ENCODE measurements at regions not wholly inside any gene's neighbourhood (a gene's known extent, or its start where the extent isn't known, plus 50 kb on each side); places are given as distances from the start of the nearest gene placed in this dataset.

- TF ChIP-seq, protein P1, sequence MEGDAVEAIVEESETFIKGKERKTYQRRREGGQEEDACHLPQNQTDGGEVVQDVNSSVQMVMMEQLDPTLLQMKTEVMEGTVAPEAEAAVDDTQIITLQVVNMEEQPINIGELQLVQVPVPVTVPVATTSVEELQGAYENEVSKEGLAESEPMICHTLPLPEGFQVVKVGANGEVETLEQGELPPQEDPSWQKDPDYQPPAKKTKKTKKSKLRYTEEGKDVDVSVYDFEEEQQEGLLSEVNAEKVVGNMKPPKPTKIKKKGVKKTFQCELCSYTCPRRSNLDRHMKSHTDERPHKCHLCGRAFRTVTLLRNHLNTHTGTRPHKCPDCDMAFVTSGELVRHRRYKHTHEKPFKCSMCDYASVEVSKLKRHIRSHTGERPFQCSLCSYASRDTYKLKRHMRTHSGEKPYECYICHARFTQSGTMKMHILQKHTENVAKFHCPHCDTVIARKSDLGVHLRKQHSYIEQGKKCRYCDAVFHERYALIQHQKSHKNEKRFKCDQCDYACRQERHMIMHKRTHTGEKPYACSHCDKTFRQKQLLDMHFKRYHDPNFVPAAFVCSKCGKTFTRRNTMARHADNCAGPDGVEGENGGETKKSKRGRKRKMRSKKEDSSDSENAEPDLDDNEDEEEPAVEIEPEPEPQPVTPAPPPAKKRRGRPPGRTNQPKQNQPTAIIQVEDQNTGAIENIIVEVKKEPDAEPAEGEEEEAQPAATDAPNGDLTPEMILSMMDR (IDR thresholded peaks at IDR 0.05): no peak
- no peak for TF ChIP-seq FOXJ3 (CRISPR knock-in tag; IDR thresholded peaks at IDR 0.05; ENCODE audit: borderline replicate concordance)
- TF ChIP-seq JUN (CRISPR knock-in tag; IDR thresholded peaks at IDR 0.05): no peak
- no peak for TF ChIP-seq USF1 (CRISPR knock-in tag; IDR thresholded peaks at IDR 0.05)
- TF ChIP-seq, protein P2, sequence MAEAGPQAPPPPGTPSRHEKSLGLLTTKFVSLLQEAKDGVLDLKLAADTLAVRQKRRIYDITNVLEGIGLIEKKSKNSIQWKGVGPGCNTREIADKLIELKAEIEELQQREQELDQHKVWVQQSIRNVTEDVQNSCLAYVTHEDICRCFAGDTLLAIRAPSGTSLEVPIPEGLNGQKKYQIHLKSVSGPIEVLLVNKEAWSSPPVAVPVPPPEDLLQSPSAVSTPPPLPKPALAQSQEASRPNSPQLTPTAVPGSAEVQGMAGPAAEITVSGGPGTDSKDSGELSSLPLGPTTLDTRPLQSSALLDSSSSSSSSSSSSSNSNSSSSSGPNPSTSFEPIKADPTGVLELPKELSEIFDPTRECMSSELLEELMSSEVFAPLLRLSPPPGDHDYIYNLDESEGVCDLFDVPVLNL (CRISPR knock-in tag; IDR thresholded peaks at IDR 0.05; ENCODE audit: borderline replicate concordance, low read depth): no peak
- no peak for TF ChIP-seq ZNF423 (CRISPR knock-in tag; IDR thresholded peaks at IDR 0.05)
- no peak for TF ChIP-seq ZNF512 (CRISPR knock-in tag; IDR thresholded peaks at IDR 0.05; ENCODE audit: borderline replicate concordance)
- TF ChIP-seq MXD4 (CRISPR knock-in tag; IDR thresholded peaks at IDR 0.05; ENCODE audit: borderline replicate concordance): no peak
- TF ChIP-seq, protein P3, sequence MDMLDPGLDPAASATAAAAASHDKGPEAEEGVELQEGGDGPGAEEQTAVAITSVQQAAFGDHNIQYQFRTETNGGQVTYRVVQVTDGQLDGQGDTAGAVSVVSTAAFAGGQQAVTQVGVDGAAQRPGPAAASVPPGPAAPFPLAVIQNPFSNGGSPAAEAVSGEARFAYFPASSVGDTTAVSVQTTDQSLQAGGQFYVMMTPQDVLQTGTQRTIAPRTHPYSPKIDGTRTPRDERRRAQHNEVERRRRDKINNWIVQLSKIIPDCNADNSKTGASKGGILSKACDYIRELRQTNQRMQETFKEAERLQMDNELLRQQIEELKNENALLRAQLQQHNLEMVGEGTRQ (CRISPR knock-in tag; IDR thresholded peaks at IDR 0.05): no peak
- TF ChIP-seq SMAD4 (CRISPR knock-in tag; IDR thresholded peaks at IDR 0.05): no peak
- TF ChIP-seq MAX (CRISPR knock-in tag; IDR thresholded peaks at IDR 0.05): no peak
- no peak for TF ChIP-seq SP1 (CRISPR knock-in tag; conservative IDR thresholded peaks at IDR 0.05)
These were observed 553.3 kb downstream of the HTR1A start for GRCh38 chr5:63408984-63409383.
